HepG2 (cell line): ENCODE measurements at regions not wholly inside any gene's neighbourhood (a gene's known extent, or its start where the extent isn't known, plus 50 kb on each side); places are given as distances from the start of the nearest gene placed in this dataset.
"Not testable (repeated sequence)": the region's sequence is repeated elsewhere in the genome, so short reads cannot be mapped to it uniquely, and the experiment has no call there.

ENCODE experiments used
- ATAC-seq: fragments of 200-7000 bp; cut with Tn5 transposase; 3 replicates; pipeline ENCODE4 v1.9.1; 2020; ENCODE audit warnings: mild to moderate bottlenecking, moderate library complexity
- BruUV-seq: library from RNA; stranded (reverse); fragments of 400-500 nt; replicated peaks from 2 replicates; lab custom pipeline; 2021; lab: Mats Ljungman, UMichigan
- CTCF ChIA-PET: fragments of 300-600 bp; formaldehyde crosslinking; extraction: SDS; loops from one replicate; lab custom pipeline; 2021; ENCODE audit warnings: low total read pairs, inconsistent platforms, low intra/inter-chr PET ratio; lab: Yijun Ruan, JAX
- POLR2A ChIA-PET: fragments of 350-600 bp; sonication (Branson Sonifier 250); formaldehyde crosslinking; loops from one replicate; lab custom pipeline; 2020; ENCODE audit warnings: antibody characterized with exemption, inconsistent platforms; lab: Yijun Ruan, JAX
- DNase-seq: peaks from one replicate; pipeline ENCODE4 v3.0.0-alpha.2; 2015; ENCODE audit warnings: low spot score
- FAIRE-seq: peaks from 3 replicates; lab custom pipeline; 2011; peaks lifted over from hg19 to GRCh38; lab: Jason Lieb, UNC
- H2AFZ ChIP-seq: one replicate; pipeline ENCODE4 v1.6.1; 2011; ENCODE audit warnings: low read length, inconsistent platforms
- H3K27ac ChIP-seq: fragments of 300-600 bp; 3 replicates; pipeline ENCODE4 v1.8.0; 2011; ENCODE audit warnings: mixed run types, mild to moderate bottlenecking, mixed read lengths, low read length, inconsistent platforms; ENCODE audit not compliant: insufficient read depth; ENCODE audit errors: extremely low read length
- H3K27me3 ChIP-seq, 2 experiments: fragments of 200-600 bp in 1 of 2; 2 replicates in 1 of 2; 3 replicates in 1 of 2; pipeline versions ENCODE4 v1.6.0 to v1.8.0; 2011; ENCODE audit warnings: low read length in 2 of 2, mild to moderate bottlenecking in 2 of 2, moderate library complexity in 2 of 2, inconsistent platforms in 1 of 2; ENCODE audit not compliant: insufficient read depth in 2 of 2, control insufficient read depth in 1 of 2
- H3K36me3 ChIP-seq, 2 experiments: fragments of 200-600 bp in 1 of 2; replicated peaks in 1 of 2; 2 replicates in 1 of 2; 3 replicates in 1 of 2; pipeline versions ENCODE4 v1.5.1 to v1.8.0; 2011; ENCODE audit warnings: low read length in 2 of 2, inconsistent platforms in 1 of 2; ENCODE audit not compliant: insufficient read depth in 2 of 2, control insufficient read depth in 1 of 2
- H3K4me1 ChIP-seq: 2 replicates; pipeline ENCODE4 v1.5.1; 2012; ENCODE audit warnings: low read length, inconsistent platforms; ENCODE audit not compliant: insufficient read depth
- H3K4me2 ChIP-seq: 2 replicates; pipeline ENCODE4 v1.6.0; 2011; ENCODE audit warnings: low read depth, low read length, inconsistent platforms
- H3K4me3 ChIP-seq, 3 experiments: fragments of 200-600 bp in 1 of 3; sonication (generic), shearing (Covaris generic) in 1 of 3; replicated peaks in 1 of 3; 2 replicates each; pipeline ENCODE4 v1.5.1; 2011 to 2016; ENCODE audit warnings: low read length in 3 of 3, inconsistent platforms in 2 of 3, low read depth in 2 of 3, mild to moderate bottlenecking in 2 of 3, control low read depth in 1 of 3, mixed read lengths in 1 of 3; ENCODE audit not compliant: insufficient read depth in 1 of 3
- H3K79me2 ChIP-seq: one replicate; pipeline ENCODE4 v1.6.1; 2011; ENCODE audit warnings: low read length, inconsistent platforms; ENCODE audit not compliant: insufficient read depth
- H3K9ac ChIP-seq: 2 replicates; pipeline ENCODE4 v1.6.0; 2011; ENCODE audit warnings: mild to moderate bottlenecking, low read depth, low read length, inconsistent platforms; ENCODE audit not compliant: insufficient read depth
- H3K9me3 ChIP-seq: 2 replicates; pipeline ENCODE4 v1.5.1; 2012; ENCODE audit warnings: mild to moderate bottlenecking, low read length
- H4K20me1 ChIP-seq: 2 replicates; pipeline ENCODE4 v1.6.0; 2011; ENCODE audit warnings: inconsistent platforms, mild to moderate bottlenecking, low read length, moderate library complexity; ENCODE audit not compliant: insufficient read depth
- CC2D1A ChIP-seq: sonication (generic); formaldehyde crosslinking; IDR thresholded peaks from 2 replicates; pipeline ENCODE4 v1.8.1; 2023; ENCODE audit warnings: mild to moderate bottlenecking, missing genetic modification reagents
- FOXK1 ChIP-seq: sonication (generic); formaldehyde crosslinking; IDR thresholded peaks from 2 replicates; pipeline ENCODE4 v1.4.0; 2020; ENCODE audit warnings: low read depth, missing genetic modification reagents, borderline replicate concordance
- HDAC2 ChIP-seq: sonication (generic); formaldehyde crosslinking; IDR thresholded peaks from 2 replicates; pipeline ENCODE4 v1.4.0; 2020; ENCODE audit warnings: missing genetic modification reagents
- MED1 ChIP-seq: sonication (generic); formaldehyde crosslinking; IDR thresholded peaks from 2 replicates; pipeline ENCODE4 v1.4.0; 2020; ENCODE audit warnings: missing genetic modification reagents
- NFKB2 ChIP-seq: sonication (generic); formaldehyde crosslinking; IDR thresholded peaks from 2 replicates; pipeline ENCODE4 v1.4.0; 2020; ENCODE audit warnings: missing genetic modification reagents, borderline replicate concordance
- NPAS2 ChIP-seq: sonication (generic); formaldehyde crosslinking; IDR thresholded peaks from 2 replicates; pipeline ENCODE4 v1.8.0; 2022; ENCODE audit warnings: mild to moderate bottlenecking, missing genetic modification reagents, borderline replicate concordance
- RBFOX2 ChIP-seq: fragments of 200-400 bp; formaldehyde crosslinking; IDR thresholded peaks from 2 replicates; pipeline ENCODE4 v1.6.1; 2017; ENCODE audit warnings: low read depth, mild to moderate bottlenecking, low read length
- SETDB1 ChIP-seq: sonication (generic); formaldehyde crosslinking; IDR thresholded peaks from 2 replicates; pipeline ENCODE4 v1.5.1; 2020; ENCODE audit warnings: missing genetic modification reagents, mild to moderate bottlenecking, borderline replicate concordance
- SIX1 ChIP-seq: sonication (generic); formaldehyde crosslinking; IDR thresholded peaks from 2 replicates; pipeline ENCODE4 v1.4.0; 2020; ENCODE audit warnings: missing genetic modification reagents, borderline replicate concordance
- ZBTB21 ChIP-seq: sonication (generic); formaldehyde crosslinking; IDR thresholded peaks from 2 replicates; pipeline ENCODE4 v1.4.0; 2020; ENCODE audit warnings: missing genetic modification reagents
- ZNF207 ChIP-seq: fragments of 450-650 bp; IDR thresholded peaks from 2 replicates; pipeline ENCODE4 v1.6.1; 2016; ENCODE audit warnings: antibody characterized with exemption, borderline replicate concordance
- ZNF224 ChIP-seq: sonication (generic); formaldehyde crosslinking; IDR thresholded peaks from 2 replicates; pipeline ENCODE4 v1.5.0; 2020; ENCODE audit warnings: mild to moderate bottlenecking, missing genetic modification reagents
- ZNF232 ChIP-seq: sonication (generic); formaldehyde crosslinking; IDR thresholded peaks from 2 replicates; pipeline ENCODE4 v1.4.0; 2020; ENCODE audit warnings: missing genetic modification reagents, borderline replicate concordance
- ZNF446 ChIP-seq: sonication (generic); formaldehyde crosslinking; IDR thresholded peaks from 2 replicates; pipeline ENCODE4 v1.5.0; 2020; ENCODE audit warnings: mild to moderate bottlenecking, missing genetic modification reagents
- ZNF740 ChIP-seq: sonication (generic); formaldehyde crosslinking; IDR thresholded peaks from 2 replicates; pipeline ENCODE4 v1.4.0; 2020; ENCODE audit warnings: missing genetic modification reagents
- ZNF746 ChIP-seq: sonication (generic); formaldehyde crosslinking; IDR thresholded peaks from 2 replicates; pipeline ENCODE4 v1.8.0; 2022; ENCODE audit warnings: mild to moderate bottlenecking, missing genetic modification reagents
- ZNF75D ChIP-seq: sonication (generic); formaldehyde crosslinking; IDR thresholded peaks from 2 replicates; pipeline ENCODE4 v1.8.1; 2023; ENCODE audit warnings: missing genetic modification reagents, mild to moderate bottlenecking, borderline replicate concordance
- ZNF772 ChIP-seq: sonication (generic); formaldehyde crosslinking; IDR thresholded peaks from 2 replicates; pipeline ENCODE4 v1.5.0; 2020; ENCODE audit warnings: mild to moderate bottlenecking, missing genetic modification reagents
- ZNF776 ChIP-seq: sonication (generic); formaldehyde crosslinking; IDR thresholded peaks from 2 replicates; pipeline ENCODE4 v1.4.0; 2020; ENCODE audit warnings: mild to moderate bottlenecking, missing genetic modification reagents
- WGBS: methylation state at CpG from one replicate; pipeline ENCODE4 v1.1.6; 2017; ENCODE audit warnings: low lambda C conversion rate; 5-methylcytosine and 5-hydroxymethylcytosine counted together
- in situ Hi-C: cut with HindIII; loops from 2 replicates; pipeline ENCODE4 v1.10.0; 2017; ENCODE audit warnings: low pct_unique_long_range_greater_than_20kb; ENCODE audit not compliant: extremely low pct_ligation_motif_present
- intact Hi-C: fragments of 100-400 bp; cut with micrococcal nuclease; formaldehyde crosslinking; loops from one replicate; pipeline ENCODE4 v1.10.0; 2022; ENCODE audit not compliant: unreplicated experiment

GRCh38 chr13:30058429-30058828 lies 208.0 kb upstream of the UBL3 start:
- intact Hi-C loops: no loop called here

GRCh38 chr13:30054546-30054945 lies 204.1 kb upstream of the UBL3 start:
- H2AFZ ChIP-seq, H3K36me3 ChIP-seq, H3K9me3 ChIP-seq, FAIRE-seq, intact Hi-C loops, H4K20me1 ChIP-seq, DNase-seq, H3K79me2 ChIP-seq, BruUV-seq, H3K4me3 ChIP-seq, H3K27me3 ChIP-seq, H3K4me2 ChIP-seq, in situ Hi-C loops, POLR2A ChIA-PET, H3K27ac ChIP-seq, ATAC-seq, H3K9ac ChIP-seq, CTCF ChIA-PET, H3K4me1 ChIP-seq: not testable (repeated sequence)
- WGBS: 38% methylated on average over 5 of the region's 5 CpGs

More at GRCh38 chr13:30058429-30058828, 208.0 kb upstream of the UBL3 start:
- Histone ChIP-seq H3K9me3 (no peaks in the 10 kb centered on the region), H3K9ac (no peak overlapping the region), H3K4me2 (no peak overlapping the region), H3K27ac (no peak overlapping the region), H3K36me3 (no peaks in the 10 kb centered on the region), H4K20me1 (no peaks in the 10 kb centered on the region), H3K4me3 (no peak overlapping the region), H3K4me1 (no peaks in the 10 kb centered on the region), H2AFZ (no peak overlapping the region), H3K79me2 (no peaks in the 10 kb centered on the region), H3K27me3 (no peaks in the 10 kb centered on the region; a peak in 1 of 5 replicates)
- POLR2A ChIA-PET: no interaction called here
- CTCF ChIA-PET: no interaction called here
- BruUV-seq: no TSS peak
- TF ChIP-seq SETDB1 (CRISPR knock-in tag) (no peak), NPAS2 (CRISPR knock-in tag) (no peak), ZNF746 (no peak), FOXK1 (CRISPR knock-in tag) (no peak), HDAC2 (CRISPR knock-in tag) (no peak), ZBTB21 (CRISPR knock-in tag) (no peak), SIX1 (CRISPR knock-in tag) (no peak), RBFOX2 (no peak), CC2D1A (CRISPR knock-in tag) (no peak), ZNF740 (CRISPR knock-in tag) (no peak), NFKB2 (CRISPR knock-in tag) (no peak), ZNF232 (no peak), ZNF446 (CRISPR knock-in tag) (no peak), ZNF772 (no peak), ZNF224 (CRISPR knock-in tag) (no peak), ZNF207 (no peak), ZNF75D (CRISPR knock-in tag) (no peak), ZNF776 (CRISPR knock-in tag) (no peak), MED1 (no peak)
- ATAC-seq: no peak
- in situ Hi-C loops: no loop called here
- DNase-seq: no peak
- 0% methylated on average over 3 of the region's 3 CpGs for WGBS
- FAIRE-seq: no peak
